Kidney epithelial cell (primary cell): ENCODE measurements at regions not wholly inside any gene's neighbourhood (a gene's known extent, or its start where the extent isn't known, plus 50 kb on each side); places are given as distances from the start of the nearest gene placed in this dataset.

ENCODE experiments used
- DNase-seq: peaks from one replicate; pipeline ENCODE4 v3.0.0-alpha.2; 2010; ENCODE audit warnings: low read depth
- H3K27me3 ChIP-seq: 2 replicates; pipeline ENCODE4 v1.6.0; 2011; ENCODE audit warnings: low read length; ENCODE audit not compliant: control insufficient read depth, insufficient read depth
- H3K36me3 ChIP-seq: 2 replicates; pipeline ENCODE4 v1.5.1; 2011; ENCODE audit warnings: low read length; ENCODE audit not compliant: control insufficient read depth, insufficient read depth
- H3K4me3 ChIP-seq: 2 replicates; pipeline ENCODE4 v1.5.1; 2011; ENCODE audit warnings: low read depth, mild to moderate bottlenecking, control low read depth, low read length
- CTCF ChIP-seq: IDR thresholded peaks from 2 replicates; pipeline ENCODE4 v1.5.1; 2011; ENCODE audit warnings: mild to moderate bottlenecking, moderate library complexity, low read length, control low read depth, inconsistent platforms; ENCODE audit not compliant: insufficient read depth, poor library complexity, severe bottlenecking

DNA sequence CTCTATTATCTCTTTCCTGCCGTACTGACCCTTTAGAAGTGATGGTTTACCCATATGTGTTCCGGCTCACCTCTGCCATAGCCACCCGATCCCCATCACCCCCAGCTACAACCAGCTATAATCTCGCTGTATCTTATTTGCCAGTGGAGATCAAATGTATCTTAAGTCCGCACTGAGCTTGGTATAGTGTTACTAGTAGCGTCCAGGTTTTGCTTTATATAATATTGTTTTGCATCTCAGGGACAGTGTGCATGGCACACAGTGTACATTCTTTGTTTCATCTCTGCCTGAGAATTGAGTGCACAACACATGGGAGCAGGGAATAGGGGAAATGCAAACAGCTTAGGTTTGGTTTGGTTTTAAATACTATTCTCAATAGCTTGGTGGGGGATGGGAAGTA, 135.8 kb upstream of the SNX2 start:
- Histone ChIP-seq H3K36me3 (no peaks in the 10 kb centered on the region), H3K27me3 (no peaks in the 10 kb centered on the region), H3K4me3 (no peak overlapping the region)
- no peak for DNase-seq
- no peak for TF ChIP-seq CTCF

DNA sequence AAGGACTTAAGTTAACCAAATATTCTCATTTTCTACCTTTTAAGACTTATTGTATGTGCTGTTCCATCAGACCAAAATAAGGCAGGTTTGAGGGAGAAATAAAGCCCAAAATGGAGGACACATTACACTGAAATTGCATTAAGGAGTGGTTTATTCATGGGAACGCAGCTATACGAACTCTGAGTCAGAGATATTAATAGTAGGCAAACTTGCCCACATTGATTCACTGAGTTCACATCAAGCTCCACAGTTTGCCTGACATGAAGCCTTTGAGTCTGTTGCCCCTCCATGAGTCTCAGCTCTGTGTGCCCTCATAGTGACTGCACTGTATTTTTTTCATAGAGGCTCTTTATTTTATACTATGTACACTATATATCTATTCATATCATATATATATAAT, 135.0 kb upstream of the SNX2 start:
- no peak for DNase-seq
- H3K27me3 ChIP-seq: no peaks in the 10 kb centered on the region
- no peak for TF ChIP-seq CTCF

GRCh38 chr5:122649080-122649479, 125.8 kb upstream of the SNX2 start:
- DNase-seq: no peak
- TF ChIP-seq CTCF: no peak
- Histone ChIP-seq H3K36me3 (no peaks in the 10 kb centered on the region), H3K4me3 (no peak overlapping the region), H3K27me3 (no peaks in the 10 kb centered on the region)

More for the DNA sequence above, 135.0 kb upstream of the SNX2 start:
- Histone ChIP-seq H3K4me3 (no peak overlapping the region), H3K36me3 (no peaks in the 10 kb centered on the region)

DNA sequence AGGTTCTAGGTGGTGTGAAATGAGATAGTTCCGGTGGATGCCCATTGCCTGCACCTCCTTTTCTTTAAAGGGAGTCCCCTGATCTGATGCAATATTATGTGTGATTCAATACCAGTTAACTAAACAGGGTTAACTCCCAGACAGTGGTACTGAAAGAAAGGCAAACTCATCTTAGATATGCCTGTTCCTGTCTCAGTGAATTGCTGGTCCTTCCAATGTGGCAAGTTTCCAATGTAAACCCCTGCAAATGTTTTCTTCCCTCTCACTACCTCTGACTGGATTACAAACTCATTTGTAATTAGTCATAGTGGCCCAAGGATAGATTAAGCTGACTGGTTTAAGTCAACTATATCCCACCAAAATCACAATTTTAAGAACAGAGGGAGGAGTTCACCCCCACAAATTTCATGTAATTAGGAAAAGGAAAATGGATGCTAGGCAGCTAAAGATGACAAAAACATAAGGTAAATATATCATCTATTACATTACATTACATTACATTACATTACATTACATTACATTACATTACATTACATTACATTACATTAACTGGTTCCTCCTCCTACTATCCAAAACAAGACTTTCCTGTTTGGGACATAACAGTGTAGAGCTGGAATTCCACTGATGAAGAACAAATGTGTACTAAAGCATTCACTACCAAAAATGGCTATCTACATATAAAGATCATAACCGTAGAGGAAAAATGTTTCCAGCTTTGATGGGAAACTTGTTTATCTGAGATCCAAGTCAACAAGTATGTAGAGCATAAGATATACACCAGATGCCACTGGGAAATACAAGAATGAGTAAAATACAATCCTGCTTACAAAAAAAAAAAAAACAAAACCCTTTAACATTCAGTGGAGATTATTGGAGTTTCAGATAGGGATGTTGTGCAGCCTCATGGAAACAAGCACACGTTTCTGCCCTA, 121.5 kb upstream of the SNX2 start:
- DNase-seq: peak; percentile 1
- TF ChIP-seq CTCF: no peak
- Histone ChIP-seq H3K27me3 (no peaks in the 10 kb centered on the region), H3K36me3 (no peaks in the 10 kb centered on the region), H3K4me3 (no peak overlapping the region)

GRCh38 chr5:122656160-122656559, 118.7 kb upstream of the SNX2 start:
- no peak for DNase-seq
- no peak for TF ChIP-seq CTCF
- Histone ChIP-seq H3K4me3 (no peak overlapping the region), H3K36me3 (no peaks in the 10 kb centered on the region), H3K27me3 (no peaks in the 10 kb centered on the region)

GRCh38 chr5:122656577-122656976, 118.3 kb upstream of the SNX2 start:
- Histone ChIP-seq H3K4me3 (no peak overlapping the region), H3K36me3 (no peaks in the 10 kb centered on the region), H3K27me3 (no peaks in the 10 kb centered on the region)
- DNase-seq: no peak
- TF ChIP-seq CTCF: no peak
